ENCODE measurements at regions not wholly inside any gene's neighbourhood (a gene's known extent, or its start where the extent isn't known, plus 50 kb on each side); places are given as distances from the start of the nearest gene placed in this dataset.

- TF ChIP-seq ZNF512 (CRISPR knock-in tag; IDR thresholded peaks at IDR 0.05; ENCODE audit: borderline replicate concordance), result no peak
- TF ChIP-seq ATF2 (CRISPR knock-in tag; IDR thresholded peaks at IDR 0.05; ENCODE audit: borderline replicate concordance, low read depth), result no peak
- no peak for TF ChIP-seq E2F5 (CRISPR knock-in tag; IDR thresholded peaks at IDR 0.05)
- TF ChIP-seq ZNF263 (CRISPR knock-in tag; IDR thresholded peaks at IDR 0.05; ENCODE audit: low read depth), result no peak
- no peak for TF ChIP-seq CREM (CRISPR knock-in tag; IDR thresholded peaks at IDR 0.05)
- TF ChIP-seq SMAD4 (CRISPR knock-in tag; IDR thresholded peaks at IDR 0.05), result no peak
- TF ChIP-seq CBFB (CRISPR knock-in tag; IDR thresholded peaks at IDR 0.05; ENCODE audit: low read depth), result no peak
- TF ChIP-seq AFF4 (CRISPR knock-in tag; IDR thresholded peaks at IDR 0.05; ENCODE audit: borderline replicate concordance), result no peak
- no peak for TF ChIP-seq IRF2 (CRISPR knock-in tag; IDR thresholded peaks at IDR 0.05; ENCODE audit: borderline replicate concordance, low read depth)
- TF ChIP-seq ZBTB21 (CRISPR knock-in tag; IDR thresholded peaks at IDR 0.05; ENCODE audit: borderline replicate concordance), result no peak
- TF ChIP-seq MLX (CRISPR knock-in tag; IDR thresholded peaks at IDR 0.05), result no peak
- TF ChIP-seq TCF7 (CRISPR knock-in tag; IDR thresholded peaks at IDR 0.05; ENCODE audit: low read depth), result no peak
- no peak for TF ChIP-seq NFATC4 (CRISPR knock-in tag; IDR thresholded peaks at IDR 0.05)
- TF ChIP-seq GTF2I (CRISPR knock-in tag; conservative IDR thresholded peaks at IDR 0.05), result no peak
These were observed 79.4 kb downstream of the SLC4A3 start (continued) for GRCh38 chr2:219706823-219707281.

GRCh38 chr2:219707496-219708285, 80.3 kb downstream of the SLC4A3 start:
- peaks cover 13% of the 10 kb centered on the region for H3K9me3 Mint-ChIP-seq
- H3K4me1 Mint-ChIP-seq, result peaks cover 36% of the 10 kb centered on the region
- no peak overlapping the region for H3K27ac Mint-ChIP-seq
- peaks cover 4% of the 10 kb centered on the region; the same call in 1 of the 2 replicates for H3K36me3 Mint-ChIP-seq
- peak; percentile 49 for ATAC-seq
- ChIA-PET CTCF (interaction anchor here (0.6 to 1.7 kb wide), 2 partner anchors 19 to 346 kb away, joined by 3 to 7 read pairs; no protein-coding TSS in a partner anchor), POLR2A (no interaction called here)
- no peak overlapping the region for H3K4me3 Mint-ChIP-seq
- no peak for DNase-seq (ENCODE audit: low spot score)
- peaks cover 34% of the 10 kb centered on the region for H3K27me3 Mint-ChIP-seq (ENCODE audit: low read depth)
- TF ChIP-seq NFYB (CRISPR knock-in tag; conservative IDR thresholded peaks at IDR 0.05; ENCODE audit: low read depth) (no peak), ZNF232 (CRISPR knock-in tag; IDR thresholded peaks at IDR 0.05) (no peak), TEAD4 (CRISPR knock-in tag; IDR thresholded peaks at IDR 0.05) (no peak), STAT6 (CRISPR knock-in tag; conservative IDR thresholded peaks at IDR 0.05; ENCODE audit: low read depth) (no peak), SMAD4 (CRISPR knock-in tag; IDR thresholded peaks at IDR 0.05) (no peak), ATF2 (CRISPR knock-in tag; IDR thresholded peaks at IDR 0.05; ENCODE audit: borderline replicate concordance, low read depth) (no peak), ZNF121 (CRISPR knock-in tag; IDR thresholded peaks at IDR 0.05) (no peak), CBFB (CRISPR knock-in tag; IDR thresholded peaks at IDR 0.05; ENCODE audit: low read depth) (no peak), MXD4 (CRISPR knock-in tag; IDR thresholded peaks at IDR 0.05; ENCODE audit: borderline replicate concordance) (no peak), ZNF317 (CRISPR knock-in tag; IDR thresholded peaks at IDR 0.05; ENCODE audit: borderline replicate concordance, low read depth) (no peak), ZNF219 (CRISPR knock-in tag; IDR thresholded peaks at IDR 0.05; ENCODE audit: borderline replicate concordance) (no peak)

All from WTC11 (cell line).